ENCODE measurements at regions not wholly inside any gene's neighbourhood (a gene's known extent, or its start where the extent isn't known, plus 50 kb on each side); places are given as distances from the start of the nearest gene placed in this dataset.

DNA sequence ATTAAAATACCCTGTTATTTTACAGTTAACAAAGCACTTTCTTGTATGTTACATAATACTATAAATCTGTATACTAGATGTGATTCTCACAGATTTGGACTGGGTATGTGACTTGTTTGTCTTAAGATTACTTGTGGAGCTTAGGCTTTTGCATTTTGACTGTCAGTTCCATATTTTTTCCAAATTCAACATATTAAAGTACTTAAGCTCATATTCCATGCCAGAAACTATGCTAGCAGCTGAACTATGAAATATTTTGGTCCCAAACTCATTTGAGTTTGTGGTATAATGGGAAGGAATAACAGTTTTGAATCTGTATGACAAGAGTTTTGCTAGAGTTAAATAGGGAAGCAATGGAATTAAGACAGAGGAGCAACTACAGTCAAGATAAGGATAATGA is 841.4 kb downstream of the JRKL start:
- ATAC-seq, result no peak
- ChIA-PET POLR2A (no interaction called here), CTCF (no interaction called here)
- TF ChIP-seq BHLHE40 (IDR thresholded peaks at IDR 0.05; ENCODE audit: low read depth, low read length) (no peak), MYC (IDR thresholded peaks at IDR 0.05; ENCODE audit: borderline replicate concordance, low read length) (no peak), FOXS1 (CRISPR knock-in tag; IDR thresholded peaks at IDR 0.05) (no peak), RCOR1 (IDR thresholded peaks at IDR 0.05; ENCODE audit: low read depth, low read length) (no peak), ZFP36 (IDR thresholded peaks at IDR 0.05; ENCODE audit: borderline replicate concordance, partially characterized antibody) (no peak), FOSL2 (IDR thresholded peaks at IDR 0.05) (no peak), FOSL2 (CRISPR knock-in tag; IDR thresholded peaks at IDR 0.05) (no peak), NPAS2 (CRISPR knock-in tag; IDR thresholded peaks at IDR 0.05; ENCODE audit: borderline replicate concordance) (no peak), CBX8 (IDR thresholded peaks at IDR 0.05) (no peak)
- no peaks in the 10 kb centered on the region for H3K9me3 ChIP-seq
- no peak overlapping the region for H3K27ac ChIP-seq
- H3K4me1 ChIP-seq, result no peaks in the 10 kb centered on the region
- no peak overlapping the region for H3K4me3 ChIP-seq
- no peak for FAIRE-seq
- no peak overlapping the region for H3K4me2 ChIP-seq
- no peak for DNase-seq (ENCODE audit: low read depth in 1 of 2, low spot score in 1 of 2)

DNA sequence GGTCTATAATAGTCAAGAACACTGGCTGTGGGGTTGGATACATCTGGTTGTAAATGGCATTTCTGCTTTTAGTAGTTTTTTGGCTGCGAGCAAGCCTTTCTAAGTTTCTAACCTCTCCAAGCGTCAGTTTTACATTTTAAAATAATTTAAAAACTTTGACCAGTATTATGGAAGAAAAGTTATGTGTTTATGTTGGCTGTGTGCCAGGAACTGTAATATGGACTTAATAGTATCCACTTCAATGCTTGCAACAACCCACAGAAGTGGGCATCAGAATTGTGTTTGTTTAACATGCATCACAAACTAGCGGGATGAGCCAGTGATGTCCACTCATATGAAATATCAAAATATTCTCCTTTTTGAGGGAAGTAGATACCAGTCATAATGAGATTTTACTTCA is 844.2 kb downstream of the JRKL start:
- ATAC-seq (no peak), DNase-seq (ENCODE audit: low read depth in 1 of 2, low spot score in 1 of 2) (no peak), FAIRE-seq (no peak)
- CTCF ChIA-PET, result no interaction called here
- POLR2A ChIA-PET, result no interaction called here
- Histone ChIP-seq H3K4me1 (no peaks in the 10 kb centered on the region), H3K4me2 (no peak overlapping the region), H3K4me3 (no peak overlapping the region), H3K27ac (no peak overlapping the region), H3K9me3 (no peaks in the 10 kb centered on the region)
- WGBS (ENCODE audit: missing lambda C conversion rate), result 0% methylated on average over 3 of the region's 3 CpGs
- TF ChIP-seq RCOR1 (IDR thresholded peaks at IDR 0.05; ENCODE audit: low read depth, low read length) (no peak), ZFP36 (IDR thresholded peaks at IDR 0.05; ENCODE audit: borderline replicate concordance, partially characterized antibody) (no peak), HDAC2 (IDR thresholded peaks at IDR 0.05) (no peak), ZSCAN20 (CRISPR knock-in tag; IDR thresholded peaks at IDR 0.05) (no peak), RARB (CRISPR knock-in tag; IDR thresholded peaks at IDR 0.05) (no peak), SMC3 (IDR thresholded peaks at IDR 0.05) (no peak), PHF8 (IDR thresholded peaks at IDR 0.05; ENCODE audit: borderline replicate concordance, low read depth) (no peak), HEYL (CRISPR knock-in tag; IDR thresholded peaks at IDR 0.05) (no peak), MAZ (IDR thresholded peaks at IDR 0.05; ENCODE audit: borderline replicate concordance, low read depth, low read length) (no peak), MAX (IDR thresholded peaks at IDR 0.05) (no peak), KDM1A (IDR thresholded peaks at IDR 0.05; ENCODE audit: low read depth) (no peak), POLR2AphosphoS2 (conservative IDR thresholded peaks at IDR 0.05; ENCODE audit: low read length) (no peak), BHLHE40 (IDR thresholded peaks at IDR 0.05; ENCODE audit: low read depth, low read length) (no peak), FOXS1 (CRISPR knock-in tag; IDR thresholded peaks at IDR 0.05) (no peak), JUNB (IDR thresholded peaks at IDR 0.05) (no peak)
- TF ChIP-seq, protein P1, sequence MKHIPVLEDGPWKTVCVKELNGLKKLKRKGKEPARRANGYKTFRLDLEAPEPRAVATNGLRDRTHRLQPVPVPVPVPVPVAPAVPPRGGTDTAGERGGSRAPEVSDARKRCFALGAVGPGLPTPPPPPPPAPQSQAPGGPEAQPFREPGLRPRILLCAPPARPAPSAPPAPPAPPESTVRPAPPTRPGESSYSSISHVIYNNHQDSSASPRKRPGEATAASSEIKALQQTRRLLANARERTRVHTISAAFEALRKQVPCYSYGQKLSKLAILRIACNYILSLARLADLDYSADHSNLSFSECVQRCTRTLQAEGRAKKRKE (CRISPR knock-in tag; IDR thresholded peaks at IDR 0.05; ENCODE audit: low read depth), result no peak

GRCh38 chr11:97237151-97237550 is 847.3 kb downstream of the JRKL start:
- H3K9me3 ChIP-seq, result no peaks in the 10 kb centered on the region
- H3K27ac ChIP-seq, result no peak overlapping the region
- DNase-seq (ENCODE audit: low read depth in 1 of 2, low spot score in 1 of 2) (no peak), ATAC-seq (no peak), FAIRE-seq (no peak)
- 29% methylated on average over 2 of the region's 2 CpGs for WGBS (ENCODE audit: missing lambda C conversion rate)
- H3K4me2 ChIP-seq, result no peak overlapping the region
- TF ChIP-seq FOXS1 (CRISPR knock-in tag; IDR thresholded peaks at IDR 0.05) (no peak), RARB (CRISPR knock-in tag; IDR thresholded peaks at IDR 0.05) (no peak), USF2 (IDR thresholded peaks at IDR 0.05) (no peak), KDM1A (IDR thresholded peaks at IDR 0.05; ENCODE audit: low read depth) (no peak), CBX8 (IDR thresholded peaks at IDR 0.05) (no peak), MAZ (IDR thresholded peaks at IDR 0.05; ENCODE audit: borderline replicate concordance, low read depth, low read length) (no peak), MAX (IDR thresholded peaks at IDR 0.05) (no peak), ZC3H11A (IDR thresholded peaks at IDR 0.05) (no peak), MYC (IDR thresholded peaks at IDR 0.05; ENCODE audit: borderline replicate concordance, low read length) (no peak), CBX2 (IDR thresholded peaks at IDR 0.05; ENCODE audit: borderline replicate concordance, low read depth) (no peak), ESRRA (IDR thresholded peaks at IDR 0.05; ENCODE audit: borderline replicate concordance, low read length) (no peak), HEYL (CRISPR knock-in tag; IDR thresholded peaks at IDR 0.05) (no peak), KDM5A (IDR thresholded peaks at IDR 0.05) (no peak)
- CTCF ChIA-PET, result no interaction called here
- no peak overlapping the region for H3K4me3 ChIP-seq
- POLR2A ChIA-PET, result no interaction called here
- H3K4me1 ChIP-seq, result no peaks in the 10 kb centered on the region

Data from A549 (cell line).